Endothelial cell of umbilical vein (primary cell): ENCODE measurements at regions not wholly inside any gene's neighbourhood (a gene's known extent, or its start where the extent isn't known, plus 50 kb on each side); places are given as distances from the start of the nearest gene placed in this dataset.

ENCODE experiments used
- BruUV-seq: library from RNA; stranded (reverse); fragments of 400-500 nt; replicated peaks from 2 replicates; lab custom pipeline; 2021; lab: Mats Ljungman, UMichigan
- CTCF ChIA-PET: fragments of 300-600, 350-600 bp; sonication (Branson Sonifier 250); formaldehyde crosslinking; loops from one replicate; lab custom pipeline; 2021; ENCODE audit warnings: antibody characterized with exemption, inconsistent platforms; lab: Charles Lee
- POLR2A ChIA-PET: fragments of 300-600, 350-600 bp; sonication (Branson Sonifier 250); formaldehyde crosslinking; loops from one replicate; lab custom pipeline; 2021; ENCODE audit warnings: antibody characterized with exemption, inconsistent platforms; lab: Charles Lee
- DNase-seq: peaks from one replicate; pipeline ENCODE4 v3.0.0-alpha.2; 2011; ENCODE audit warnings: low read depth, low spot score
- FAIRE-seq: peaks from 2 replicates; lab custom pipeline; 2011; peaks lifted over from hg19 to GRCh38; lab: Jason Lieb, UNC
- H2AFZ ChIP-seq: 2 replicates; pipeline ENCODE4 v1.6.0; 2012; ENCODE audit warnings: low read depth, low read length, control low read depth, inconsistent platforms
- H3K27ac ChIP-seq: 2 replicates; pipeline ENCODE4 v1.5.1; 2011; ENCODE audit warnings: low read depth, mild to moderate bottlenecking, control low read depth, low read length, moderate library complexity; ENCODE audit not compliant: insufficient read depth
- H3K27me3 ChIP-seq, 2 experiments: 2 replicates each; pipeline versions ENCODE4 v1.6.0 to v1.6.1; 2011; ENCODE audit warnings: low read length in 2 of 2, mixed read lengths in 1 of 2; ENCODE audit not compliant: control insufficient read depth in 2 of 2, insufficient read depth in 2 of 2
- H3K36me3 ChIP-seq, 2 experiments: 2 replicates in 1 of 2; 3 replicates in 1 of 2; pipeline ENCODE4 v1.5.1; 2011; ENCODE audit warnings: low read length in 2 of 2, mild to moderate bottlenecking in 1 of 2, moderate library complexity in 1 of 2; ENCODE audit not compliant: control insufficient read depth in 2 of 2, insufficient read depth in 2 of 2; ENCODE audit errors: extremely low read depth in 1 of 2
- H3K4me1 ChIP-seq: 3 replicates; pipeline ENCODE4 v1.5.1; 2011; ENCODE audit warnings: mild to moderate bottlenecking, low read length; ENCODE audit not compliant: control insufficient read depth, insufficient read depth; ENCODE audit errors: extremely low read depth
- H3K4me2 ChIP-seq: 2 replicates; pipeline ENCODE4 v1.6.1; 2011; ENCODE audit warnings: low read length, control low read depth, mixed read lengths; ENCODE audit not compliant: insufficient read depth
- H3K4me3 ChIP-seq, 3 experiments: fragments of 200-600 bp in 1 of 3; sonication (generic), shearing (Covaris generic) in 1 of 3; replicated peaks in 1 of 3; 2 replicates each; pipeline ENCODE4 v1.5.1; 2011 to 2016; ENCODE audit warnings: control low read depth in 3 of 3, low read length in 3 of 3, mild to moderate bottlenecking in 2 of 3, inconsistent platforms in 1 of 3, low read depth in 1 of 3, moderate library complexity in 1 of 3; ENCODE audit not compliant: insufficient read depth in 1 of 3
- H3K79me2 ChIP-seq: 2 replicates; pipeline ENCODE4 v1.6.0; 2012; ENCODE audit warnings: low read length, inconsistent platforms; ENCODE audit not compliant: control insufficient read depth, insufficient read depth
- H3K9ac ChIP-seq: replicated peaks from 2 replicates; pipeline ENCODE3; 2011; ENCODE audit warnings: low read length, control low read depth; ENCODE audit not compliant: insufficient read depth; ENCODE audit errors: extremely low read depth
- H3K9me1 ChIP-seq: replicated peaks from 3 replicates; pipeline ENCODE4 v1.6.0; 2011; ENCODE audit warnings: mild to moderate bottlenecking, low read length; ENCODE audit not compliant: control insufficient read depth, insufficient read depth; ENCODE audit errors: extremely low read depth
- H3K9me3 ChIP-seq: replicated peaks from 2 replicates; pipeline ENCODE4 v1.5.1; 2012; ENCODE audit warnings: low read length, inconsistent platforms; ENCODE audit not compliant: control insufficient read depth, insufficient read depth
- H4K20me1 ChIP-seq: replicated peaks from 2 replicates; pipeline ENCODE3; 2011; ENCODE audit warnings: mild to moderate bottlenecking, low read length; ENCODE audit not compliant: control insufficient read depth, insufficient read depth; ENCODE audit errors: extremely low read depth
- EZH2 ChIP-seq: IDR thresholded peaks from 2 replicates; pipeline ENCODE4 v1.6.1; 2012; ENCODE audit warnings: borderline replicate concordance, low read depth, mild to moderate bottlenecking, moderate library complexity, low read length, inconsistent platforms; ENCODE audit not compliant: severe bottlenecking
- FOS ChIP-seq: IDR thresholded peaks from 2 replicates; pipeline ENCODE4 v1.6.1; 2011; ENCODE audit warnings: mild to moderate bottlenecking, low read length, moderate library complexity, borderline replicate concordance; ENCODE audit not compliant: insufficient read depth
- GATA2 ChIP-seq: IDR thresholded peaks from 2 replicates; pipeline ENCODE4 v1.7.0; 2011; ENCODE audit warnings: low read depth, mild to moderate bottlenecking, moderate library complexity, mixed read lengths, low read length; ENCODE audit not compliant: insufficient read length, insufficient read depth
- MYC ChIP-seq: IDR thresholded peaks from one replicate; pipeline ENCODE4 v1.6.1; 2011; ENCODE audit warnings: mild to moderate bottlenecking, low read depth, low read length
- POLR2A ChIP-seq: IDR thresholded peaks from 2 replicates; pipeline ENCODE4 v1.6.1; 2012; ENCODE audit warnings: low read depth, mild to moderate bottlenecking, control low read depth, low read length
- POLR2AphosphoS5 ChIP-seq: IDR thresholded peaks from 2 replicates; pipeline ENCODE4 v1.6.1; 2012; ENCODE audit warnings: low read depth, mild to moderate bottlenecking, control low read depth, low read length, moderate library complexity; ENCODE audit not compliant: insufficient read depth
- dilution Hi-C: fragments of 300-500 bp; cut with MboI; formaldehyde crosslinking; loops from one replicate; pipeline ENCODE4 v1.15.0; 2019; ENCODE audit warnings: low sequenced_read_pairs; ENCODE audit not compliant: extremely low pct_ligation_motif_present
- intact Hi-C: fragments of 100-400 bp; cut with micrococcal nuclease; formaldehyde crosslinking; loops from one replicate; pipeline ENCODE4 v1.10.0; 2022
- TF ChIP-seq, protein P1 (sequence below), 2 donors: IDR thresholded peaks; 1 replicate in 1 of 2; 2 replicates in 1 of 2; pipeline ENCODE4 v1.5.1; 2011; ENCODE audit warnings: low read length in 2 of 2, mild to moderate bottlenecking in 2 of 2, moderate library complexity in 2 of 2, control low read depth in 1 of 2, inconsistent platforms in 1 of 2, low read depth in 1 of 2; ENCODE audit not compliant: insufficient read depth in 1 of 2; ENCODE audit errors: extremely low read depth in 1 of 2

DNA sequence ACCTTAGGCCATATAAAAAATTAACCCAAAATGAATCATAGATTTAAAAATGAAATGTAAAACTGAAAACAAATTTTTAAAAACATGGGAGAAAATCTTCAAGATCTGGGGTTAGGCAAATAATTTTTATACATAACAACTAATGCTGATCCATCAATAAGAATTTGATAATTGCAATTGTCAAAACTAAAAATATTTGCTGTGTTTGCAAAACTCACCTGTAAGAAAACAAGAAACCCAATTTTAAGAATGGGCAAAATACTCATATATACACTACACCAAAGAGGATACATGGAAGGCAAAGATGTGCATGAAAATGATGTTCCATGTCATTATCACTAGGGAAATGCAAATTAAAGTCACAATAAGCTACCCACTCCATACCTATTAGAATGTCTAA lies 194.8 kb upstream of the NRP1 start:
- ChIA-PET CTCF (interaction anchor here (1.0 kb wide), 1 partner anchor 173 kb away, joined by 3 read pairs; no protein-coding TSS in a partner anchor), POLR2A (no interaction called here)
- Histone ChIP-seq H3K4me3 (no peak overlapping the region), H2AFZ (no peak overlapping the region), H3K27ac (no peak overlapping the region), H3K9me1 (no peaks in the 10 kb centered on the region), H4K20me1 (no peaks in the 10 kb centered on the region), H3K9ac (no peak overlapping the region), H3K36me3 (no peaks in the 10 kb centered on the region), H3K27me3 (peaks cover under 1 to 1% of the 10 kb centered on the region in 2 experiments), H3K9me3 (no peaks in the 10 kb centered on the region), H3K4me1 (no peaks in the 10 kb centered on the region), H3K79me2 (no peaks in the 10 kb centered on the region), H3K4me2 (no peak overlapping the region)
- TF ChIP-seq, protein P1, sequence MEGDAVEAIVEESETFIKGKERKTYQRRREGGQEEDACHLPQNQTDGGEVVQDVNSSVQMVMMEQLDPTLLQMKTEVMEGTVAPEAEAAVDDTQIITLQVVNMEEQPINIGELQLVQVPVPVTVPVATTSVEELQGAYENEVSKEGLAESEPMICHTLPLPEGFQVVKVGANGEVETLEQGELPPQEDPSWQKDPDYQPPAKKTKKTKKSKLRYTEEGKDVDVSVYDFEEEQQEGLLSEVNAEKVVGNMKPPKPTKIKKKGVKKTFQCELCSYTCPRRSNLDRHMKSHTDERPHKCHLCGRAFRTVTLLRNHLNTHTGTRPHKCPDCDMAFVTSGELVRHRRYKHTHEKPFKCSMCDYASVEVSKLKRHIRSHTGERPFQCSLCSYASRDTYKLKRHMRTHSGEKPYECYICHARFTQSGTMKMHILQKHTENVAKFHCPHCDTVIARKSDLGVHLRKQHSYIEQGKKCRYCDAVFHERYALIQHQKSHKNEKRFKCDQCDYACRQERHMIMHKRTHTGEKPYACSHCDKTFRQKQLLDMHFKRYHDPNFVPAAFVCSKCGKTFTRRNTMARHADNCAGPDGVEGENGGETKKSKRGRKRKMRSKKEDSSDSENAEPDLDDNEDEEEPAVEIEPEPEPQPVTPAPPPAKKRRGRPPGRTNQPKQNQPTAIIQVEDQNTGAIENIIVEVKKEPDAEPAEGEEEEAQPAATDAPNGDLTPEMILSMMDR (IDR thresholded peaks at IDR 0.05; ENCODE audit: extremely low read depth in 1 of 2, insufficient read depth in 1 of 2, low read depth in 1 of 2, low read length in 2 of 2): no peak
- TF ChIP-seq GATA2 (no peak), POLR2A (no peak), POLR2AphosphoS5 (no peak), MYC (no peak), FOS (no peak), EZH2 (no peak)
- dilution Hi-C loops (no loop called here), intact Hi-C loops (no loop called here)
- DNase-seq (no peak), FAIRE-seq (no peak)
- BruUV-seq: no TSS peak
